Peyer's patch (tissue), 4 donors: ENCODE measurements at regions not wholly inside any gene's neighbourhood (a gene's known extent, or its start where the extent isn't known, plus 50 kb on each side); places are given as distances from the start of the nearest gene placed in this dataset.

Experiments
- CTCF ChIP-seq, 6 experiments: fragments of 450-650 bp in 4 of 6; fragments of 200-600 bp in 2 of 6; sonication (generic) in 1 of 6; IDR thresholded peaks; one replicate each; pipeline ENCODE4 v1.5.1; 2017 to 2019; ENCODE audit warnings: antibody characterized with exemption in 6 of 6, mild to moderate bottlenecking in 3 of 6, moderate library complexity in 1 of 6
- POLR2A ChIP-seq, 2 donors: fragments of 450-650 bp; IDR thresholded peaks; one replicate each; pipeline ENCODE4 v1.5.1; 2017; ENCODE audit warnings: antibody characterized with exemption in 2 of 2, mild to moderate bottlenecking in 2 of 2, moderate library complexity in 2 of 2

- TF ChIP-seq CTCF (IDR thresholded peaks at IDR 0.05), result no peak
- no peak for TF ChIP-seq POLR2A (IDR thresholded peaks at IDR 0.05)
Measured at GRCh38 chr7:113424185-113424817, 305.9 kb upstream of the SMIM30 start.
